ENCODE measurements at regions not wholly inside any gene's neighbourhood (a gene's known extent, or its start where the extent isn't known, plus 50 kb on each side); places are given as distances from the start of the nearest gene placed in this dataset.

GRCh38 chr6:14744212-14744556, 501.7 kb upstream of the JARID2 start:
- TF ChIP-seq, protein P1, sequence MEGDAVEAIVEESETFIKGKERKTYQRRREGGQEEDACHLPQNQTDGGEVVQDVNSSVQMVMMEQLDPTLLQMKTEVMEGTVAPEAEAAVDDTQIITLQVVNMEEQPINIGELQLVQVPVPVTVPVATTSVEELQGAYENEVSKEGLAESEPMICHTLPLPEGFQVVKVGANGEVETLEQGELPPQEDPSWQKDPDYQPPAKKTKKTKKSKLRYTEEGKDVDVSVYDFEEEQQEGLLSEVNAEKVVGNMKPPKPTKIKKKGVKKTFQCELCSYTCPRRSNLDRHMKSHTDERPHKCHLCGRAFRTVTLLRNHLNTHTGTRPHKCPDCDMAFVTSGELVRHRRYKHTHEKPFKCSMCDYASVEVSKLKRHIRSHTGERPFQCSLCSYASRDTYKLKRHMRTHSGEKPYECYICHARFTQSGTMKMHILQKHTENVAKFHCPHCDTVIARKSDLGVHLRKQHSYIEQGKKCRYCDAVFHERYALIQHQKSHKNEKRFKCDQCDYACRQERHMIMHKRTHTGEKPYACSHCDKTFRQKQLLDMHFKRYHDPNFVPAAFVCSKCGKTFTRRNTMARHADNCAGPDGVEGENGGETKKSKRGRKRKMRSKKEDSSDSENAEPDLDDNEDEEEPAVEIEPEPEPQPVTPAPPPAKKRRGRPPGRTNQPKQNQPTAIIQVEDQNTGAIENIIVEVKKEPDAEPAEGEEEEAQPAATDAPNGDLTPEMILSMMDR (IDR thresholded peaks at IDR 0.05) = no peak
- TF ChIP-seq POLR2AphosphoS5 (IDR thresholded peaks at IDR 0.05) = no peak
